Stomach (tissue), 8 donors: ENCODE measurements at regions not wholly inside any gene's neighbourhood (a gene's known extent, or its start where the extent isn't known, plus 50 kb on each side); places are given as distances from the start of the nearest gene placed in this dataset.

Experiments
- DNase-seq, 2 donors: peaks; one replicate each; pipeline versions ENCODE4 v3.0.0 to v3.0.0-alpha.2; 2013 to 2019
- H3K27ac ChIP-seq, 5 donors: fragments of 200-600 bp in 4 of 5; sonication (generic) in 4 of 5; one replicate each; pipeline ENCODE4 v1.5.1; 2013 to 2019; ENCODE audit warnings: mild to moderate bottlenecking in 1 of 5, moderate library complexity in 1 of 5
- H3K27me3 ChIP-seq, 3 donors: fragments of 200-600 bp; sonication (generic); one replicate each; pipeline ENCODE4 v1.5.1; 2017 to 2019; ENCODE audit warnings: mixed run types in 1 of 3
- H3K36me3 ChIP-seq, 4 donors: fragments of 200-600 bp; sonication (generic); 1 replicate in 3 of 4; 2 replicates in 1 of 4; pipeline ENCODE4 v1.5.1; 2016 to 2019
- H3K4me1 ChIP-seq, 4 donors: fragments of 200-600 bp; sonication (generic); one replicate each; pipeline ENCODE4 v1.5.1; 2016 to 2019
- H3K4me3 ChIP-seq, 4 donors: fragments of 200-600 bp; sonication (generic) in 3 of 4; one replicate each; pipeline ENCODE4 v1.5.1; 2016 to 2019; ENCODE audit warnings: mild to moderate bottlenecking in 1 of 4
- H3K9me3 ChIP-seq, 4 donors: fragments of 200-600 bp; sonication (generic); one replicate each; pipeline ENCODE4 v1.5.1; 2016 to 2019
- EP300 ChIP-seq: sonication (generic); formaldehyde crosslinking; IDR thresholded peaks from one replicate; pipeline ENCODE4 v1.6.1; 2017; ENCODE audit warnings: antibody characterized with exemption
- POLR2A ChIP-seq, 4 donors: fragments of 450-650 bp; IDR thresholded peaks; one replicate each; pipeline ENCODE4 v1.6.1; 2016; ENCODE audit warnings: antibody characterized with exemption in 4 of 4, control low read depth in 2 of 4, mild to moderate bottlenecking in 1 of 4, moderate library complexity in 1 of 4
- POLR2AphosphoS5 ChIP-seq, 3 donors: sonication (generic); formaldehyde crosslinking; IDR thresholded peaks; one replicate each; pipeline ENCODE4 v1.6.1; 2016; ENCODE audit warnings: antibody characterized with exemption in 3 of 3
- WGBS, 5 donors: extraction: QIAGEN DNeasy Blood & Tissue Kit in 3 of 5; methylation state at CpG; one replicate each; pipeline versions ENCODE4 v1.1.5 to v1.1.7; 2013 to 2018; 5-methylcytosine and 5-hydroxymethylcytosine counted together
- intact Hi-C: fragments of 100-400 bp; cut with DNase I; formaldehyde crosslinking; loops from one replicate; pipeline ENCODE4 v1.15.1; 2023; ENCODE audit warnings: low total_unique reads
- TF ChIP-seq, protein P1 (sequence below), 7 experiments: fragments of 450-650 bp in 4 of 7; fragments of 200-600 bp in 3 of 7; sonication (generic) in 3 of 7; IDR thresholded peaks; one replicate each; pipeline ENCODE4 v1.5.1; 2016 to 2019; ENCODE audit warnings: antibody characterized with exemption in 7 of 7, control low read depth in 2 of 7, mild to moderate bottlenecking in 1 of 7
- donor health status: healthy with polysubstance abuse.
- donor health status: Bipolar disorder and iron deficiency.
- donor health status: healthy.

DNA sequence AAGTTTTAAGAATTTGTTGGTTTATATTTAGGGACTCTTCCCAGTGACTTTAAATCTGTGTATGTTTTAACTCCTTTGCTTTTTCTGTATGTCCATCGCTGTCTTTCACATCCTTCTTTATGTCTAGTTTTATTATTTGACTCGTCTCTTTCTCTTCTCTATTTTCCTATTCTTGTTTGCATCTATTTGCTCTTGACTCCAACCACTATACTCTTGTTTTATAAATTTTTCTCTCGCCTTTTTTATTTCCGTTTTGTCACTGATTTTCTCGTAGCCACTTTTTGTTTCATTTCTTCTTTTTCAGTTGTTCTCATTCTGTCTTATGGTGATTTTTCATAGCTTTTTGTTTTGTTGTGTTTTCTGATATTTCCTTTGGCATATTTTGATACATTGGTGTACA lies 170.5 kb upstream of the NETO1 start:
- H3K27me3 ChIP-seq, result no peaks in the 10 kb centered on the region
- H3K4me3 ChIP-seq, result no peak overlapping the region
- WGBS, 5 donors, result 80 to 86% (median 85%) methylated on average over 5 of the region's 5 CpGs
- no peaks in the 10 kb centered on the region for H3K36me3 ChIP-seq
- no peaks in the 10 kb centered on the region for H3K4me1 ChIP-seq
- TF ChIP-seq, protein P1, sequence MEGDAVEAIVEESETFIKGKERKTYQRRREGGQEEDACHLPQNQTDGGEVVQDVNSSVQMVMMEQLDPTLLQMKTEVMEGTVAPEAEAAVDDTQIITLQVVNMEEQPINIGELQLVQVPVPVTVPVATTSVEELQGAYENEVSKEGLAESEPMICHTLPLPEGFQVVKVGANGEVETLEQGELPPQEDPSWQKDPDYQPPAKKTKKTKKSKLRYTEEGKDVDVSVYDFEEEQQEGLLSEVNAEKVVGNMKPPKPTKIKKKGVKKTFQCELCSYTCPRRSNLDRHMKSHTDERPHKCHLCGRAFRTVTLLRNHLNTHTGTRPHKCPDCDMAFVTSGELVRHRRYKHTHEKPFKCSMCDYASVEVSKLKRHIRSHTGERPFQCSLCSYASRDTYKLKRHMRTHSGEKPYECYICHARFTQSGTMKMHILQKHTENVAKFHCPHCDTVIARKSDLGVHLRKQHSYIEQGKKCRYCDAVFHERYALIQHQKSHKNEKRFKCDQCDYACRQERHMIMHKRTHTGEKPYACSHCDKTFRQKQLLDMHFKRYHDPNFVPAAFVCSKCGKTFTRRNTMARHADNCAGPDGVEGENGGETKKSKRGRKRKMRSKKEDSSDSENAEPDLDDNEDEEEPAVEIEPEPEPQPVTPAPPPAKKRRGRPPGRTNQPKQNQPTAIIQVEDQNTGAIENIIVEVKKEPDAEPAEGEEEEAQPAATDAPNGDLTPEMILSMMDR (IDR thresholded peaks at IDR 0.05), result no peak
- TF ChIP-seq POLR2AphosphoS5 (IDR thresholded peaks at IDR 0.05), result no peak
- no peaks in the 10 kb centered on the region for H3K9me3 ChIP-seq
- H3K27ac ChIP-seq, result no peak overlapping the region
- intact Hi-C loops, result no loop called here
- DNase-seq, result no peak

- no peak for TF ChIP-seq POLR2A (IDR thresholded peaks at IDR 0.05)
- TF ChIP-seq POLR2AphosphoS5 (IDR thresholded peaks at IDR 0.05), result no peak
- TF ChIP-seq, protein P1 (IDR thresholded peaks at IDR 0.05), result no peak
- TF ChIP-seq EP300, result no peak
- H3K4me1 ChIP-seq, result no peaks in the 10 kb centered on the region
- peaks cover 0 to 33% (median 0%) of the 10 kb centered on the region in 4 donors for H3K9me3 ChIP-seq
- H3K27ac ChIP-seq, result no peak overlapping the region
- no peaks in the 10 kb centered on the region for H3K36me3 ChIP-seq
- 27 to 46% (median 39%) methylated on average over 4 of the region's 4 CpGs for WGBS, 5 donors
- intact Hi-C loops, result no loop called here
- peak in 1 of 2 donors; percentile 4 for DNase-seq
- no peak overlapping the region for H3K4me3 ChIP-seq
- H3K27me3 ChIP-seq, result no peaks in the 10 kb centered on the region
Observed at GRCh38 chr18:73023975-73024374, 156.2 kb upstream of the NETO1 start.

- no peak overlapping the region for H3K4me3 ChIP-seq
- H3K36me3 ChIP-seq, result no peaks in the 10 kb centered on the region
- TF ChIP-seq POLR2AphosphoS5 (IDR thresholded peaks at IDR 0.05) (no peak), POLR2A (IDR thresholded peaks at IDR 0.05) (no peak), EP300 (no peak)
- TF ChIP-seq, protein P1 (IDR thresholded peaks at IDR 0.05), result no peak
- no peak for DNase-seq
- H3K27me3 ChIP-seq, result no peaks in the 10 kb centered on the region
- intact Hi-C loops, result no loop called here
- H3K4me1 ChIP-seq, result no peaks in the 10 kb centered on the region
- H3K9me3 ChIP-seq, result peaks cover 0 to 8% (median 3%) of the 10 kb centered on the region in 4 donors
- H3K27ac ChIP-seq, result no peak overlapping the region
- WGBS, 5 donors, result 37 to 52% (median 50%) methylated on average over 4 of the region's 4 CpGs
Observed at GRCh38 chr18:73009691-73010090, 141.9 kb upstream of the NETO1 start.

- H3K9me3 ChIP-seq, result peaks cover 0 to 13% (median 0%) of the 10 kb centered on the region in 4 donors
- no peak overlapping the region for H3K4me3 ChIP-seq
- no peaks in the 10 kb centered on the region for H3K27me3 ChIP-seq
- no peaks in the 10 kb centered on the region for H3K36me3 ChIP-seq
- DNase-seq, result no peak
- H3K4me1 ChIP-seq, result no peaks in the 10 kb centered on the region
- WGBS, 5 donors, result 78 to 98% (median 94%) methylated on average over 4 of the region's 4 CpGs
- no peak overlapping the region for H3K27ac ChIP-seq
- TF ChIP-seq, protein P1 (IDR thresholded peaks at IDR 0.05), result no peak
- TF ChIP-seq POLR2A (IDR thresholded peaks at IDR 0.05), result no peak
- TF ChIP-seq EP300, result no peak
- no peak for TF ChIP-seq POLR2AphosphoS5 (IDR thresholded peaks at IDR 0.05)
- intact Hi-C loops, result no loop called here
Observed at GRCh38 chr18:73007915-73008308, 140.1 kb upstream of the NETO1 start.
